ENCODE measurements at regions not wholly inside any gene's neighbourhood (a gene's known extent, or its start where the extent isn't known, plus 50 kb on each side); places are given as distances from the start of the nearest gene placed in this dataset.

GRCh38 chr2:157107460-157107859 is 150.0 kb upstream of the GALNT5 start:
- TF ChIP-seq CTCF (conservative IDR thresholded peaks at IDR 0.05; ENCODE audit: low read depth, low read length) (no peak), POLR2A (IDR thresholded peaks at IDR 0.05; ENCODE audit: low read depth, low read length) (no peak), RAD21 (IDR thresholded peaks at IDR 0.05; ENCODE audit: low read length) (no peak), NFE2L2 (IDR thresholded peaks at IDR 0.05; ENCODE audit: low read depth, low read length) (no peak), RCOR1 (IDR thresholded peaks at IDR 0.05; ENCODE audit: insufficient replicate concordance, low read length) (no peak), SMC3 (IDR thresholded peaks at IDR 0.05; ENCODE audit: low read depth, low read length) (no peak), BHLHE40 (IDR thresholded peaks at IDR 0.05; ENCODE audit: low read depth, low read length) (no peak), MAFK (IDR thresholded peaks at IDR 0.05; ENCODE audit: low read depth, low read length) (no peak), USF2 (IDR thresholded peaks at IDR 0.05; ENCODE audit: low read depth, low read length) (no peak), FOS (IDR thresholded peaks at IDR 0.05; ENCODE audit: low read depth, low read length) (no peak), RFX5 (IDR thresholded peaks at IDR 0.05; ENCODE audit: low read depth, low read length) (no peak)

Data from IMR-90 (cell line).